ENCODE measurements at regions not wholly inside any gene's neighbourhood (a gene's known extent, or its start where the extent isn't known, plus 50 kb on each side); places are given as distances from the start of the nearest gene placed in this dataset.
A peak's percentile ranks its signal among the peaks of the same experiment; 100 is the strongest.

DNA sequence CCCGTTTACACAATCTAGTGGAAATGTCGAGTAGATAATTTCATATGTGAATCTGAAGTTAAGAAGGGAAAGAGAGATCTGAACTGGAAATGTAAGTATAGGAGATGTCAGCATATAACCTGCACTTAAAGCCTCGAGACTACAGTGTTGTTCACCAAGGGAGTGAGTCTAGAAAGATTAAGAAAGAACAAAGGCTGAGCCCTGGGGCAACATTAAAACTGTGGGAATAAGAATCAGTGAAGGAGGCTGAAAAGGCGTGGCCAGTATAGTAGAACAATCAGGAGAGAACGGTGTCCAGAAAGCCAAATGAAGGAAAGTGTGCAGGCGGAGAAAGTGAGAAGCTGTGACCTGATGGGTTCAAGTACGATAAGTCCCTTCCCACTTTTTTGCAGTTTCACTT lies 118.8 kb upstream of the TENM3 start:
- DNase-seq (ENCODE audit: low read depth), result no peak

DNA sequence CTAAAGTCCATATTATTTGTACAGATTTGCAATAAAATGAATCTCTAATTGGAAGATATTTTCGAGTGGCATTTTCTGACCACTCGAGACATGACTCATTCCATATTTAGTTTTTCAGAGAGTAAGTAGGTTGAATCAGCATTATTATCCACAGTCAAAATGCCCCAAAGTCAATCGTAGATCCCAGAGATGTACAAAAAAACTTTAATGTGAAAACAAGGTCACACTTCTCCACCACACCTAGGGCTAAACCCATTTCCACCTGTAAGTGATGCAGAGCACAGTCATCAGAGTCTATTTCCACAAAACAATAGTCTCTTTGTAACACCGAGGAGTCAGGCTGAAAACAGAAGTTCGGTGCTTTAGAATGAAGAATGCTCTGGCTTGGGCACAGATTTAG lies 117.1 kb upstream of the TENM3 start:
- peak; percentile 62 for DNase-seq (ENCODE audit: low read depth)

DNA sequence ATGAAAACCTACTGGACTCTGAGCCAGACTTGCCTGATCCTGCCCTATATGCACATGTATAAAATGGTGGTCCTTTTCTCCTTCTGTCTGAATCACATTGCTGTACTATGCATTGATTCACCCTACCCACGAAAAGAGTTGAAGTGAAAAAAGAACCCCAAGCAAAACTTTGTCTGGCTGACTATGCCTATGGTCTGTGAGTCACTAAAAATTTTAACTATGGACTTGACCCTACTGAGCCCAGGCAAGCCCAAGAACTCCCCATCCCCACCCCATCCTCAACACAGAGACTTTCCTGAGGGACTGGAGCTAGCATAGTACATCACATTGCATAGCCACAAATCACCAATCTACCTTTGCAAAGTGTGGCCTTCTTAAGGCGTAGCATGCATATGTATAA lies 116.6 kb upstream of the TENM3 start:
- peak; percentile 65 for DNase-seq (ENCODE audit: low read depth)

DNA sequence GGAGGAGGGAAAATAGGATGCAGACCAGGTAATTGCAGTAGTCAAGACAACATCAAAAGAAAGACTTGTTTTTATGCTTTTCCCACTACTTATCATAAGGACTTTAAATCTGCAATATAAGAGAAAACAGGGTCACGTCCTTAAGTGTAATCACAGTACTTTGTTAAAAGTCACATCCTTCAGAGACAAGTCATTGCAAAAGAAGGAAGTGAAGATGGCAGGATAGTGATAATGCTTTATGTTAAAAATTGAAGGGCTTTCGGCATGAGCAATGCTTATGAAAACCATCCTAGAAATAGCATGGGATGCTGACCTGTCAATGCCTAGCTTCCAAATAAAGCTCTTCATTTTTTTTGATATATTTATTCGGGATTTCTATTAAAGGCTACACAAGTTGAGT lies 110.2 kb upstream of the TENM3 start:
- no peak for DNase-seq (ENCODE audit: low read depth)

DNA sequence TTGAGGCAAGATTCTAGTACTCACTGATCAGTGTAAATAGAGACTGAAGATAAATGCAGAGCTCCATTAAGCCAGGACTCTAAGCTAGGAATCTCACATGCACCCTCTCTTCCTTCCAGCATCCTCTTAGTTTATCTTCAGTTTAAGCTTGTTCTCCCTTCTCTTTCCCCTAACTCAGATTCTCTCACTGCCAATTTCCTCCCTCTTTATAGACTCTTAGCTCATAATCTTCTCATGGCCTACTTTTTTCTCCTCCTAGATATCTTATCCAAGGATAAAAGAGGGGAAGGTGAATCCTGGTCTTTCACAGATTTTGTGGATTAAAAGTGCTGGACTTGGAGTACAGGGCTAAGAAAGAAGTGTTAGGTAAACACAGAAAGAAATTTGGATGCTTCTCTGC lies 108.9 kb upstream of the TENM3 start:
- DNase-seq (ENCODE audit: low read depth), result no peak

DNA sequence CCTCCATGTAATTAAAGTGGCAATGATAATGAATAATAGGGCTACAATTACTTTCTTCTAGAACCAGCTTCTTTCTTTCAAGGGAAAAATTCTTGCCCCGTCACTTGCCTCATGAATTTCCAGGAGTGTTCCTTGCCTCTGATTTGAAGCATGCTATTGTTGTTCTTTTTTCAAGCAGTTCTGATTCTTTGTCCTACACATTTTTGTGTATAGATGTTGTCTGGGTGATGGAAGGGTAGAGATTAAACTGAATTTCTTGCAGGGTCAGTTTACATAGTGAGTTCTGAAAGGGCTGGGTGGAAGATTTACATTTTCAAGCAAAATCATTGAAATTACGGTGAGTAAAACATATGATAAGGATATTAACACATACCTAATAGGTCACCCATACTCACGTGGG lies 107.0 kb upstream of the TENM3 start:
- DNase-seq (ENCODE audit: low read depth), result no peak

DNA sequence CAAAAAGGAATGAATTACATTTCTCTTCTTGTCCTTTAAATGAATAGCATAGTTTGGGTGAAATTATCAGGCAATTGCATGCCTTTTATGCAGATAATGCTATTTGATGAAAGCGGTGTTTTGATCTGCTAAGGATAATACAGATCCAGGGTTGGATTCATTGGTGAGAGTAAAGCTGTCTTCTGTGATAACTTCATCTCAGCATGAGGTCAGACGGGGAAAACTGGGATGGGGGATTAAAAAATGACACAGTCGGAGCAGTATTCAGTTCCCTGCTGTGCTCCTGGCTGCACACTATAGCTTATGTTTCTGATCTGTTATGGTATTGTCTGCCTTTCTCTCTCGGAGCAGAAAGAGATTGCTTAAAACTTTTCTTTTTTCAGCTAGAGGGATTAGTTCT lies 105.9 kb upstream of the TENM3 start:
- no peak for DNase-seq (ENCODE audit: low read depth)

DNA sequence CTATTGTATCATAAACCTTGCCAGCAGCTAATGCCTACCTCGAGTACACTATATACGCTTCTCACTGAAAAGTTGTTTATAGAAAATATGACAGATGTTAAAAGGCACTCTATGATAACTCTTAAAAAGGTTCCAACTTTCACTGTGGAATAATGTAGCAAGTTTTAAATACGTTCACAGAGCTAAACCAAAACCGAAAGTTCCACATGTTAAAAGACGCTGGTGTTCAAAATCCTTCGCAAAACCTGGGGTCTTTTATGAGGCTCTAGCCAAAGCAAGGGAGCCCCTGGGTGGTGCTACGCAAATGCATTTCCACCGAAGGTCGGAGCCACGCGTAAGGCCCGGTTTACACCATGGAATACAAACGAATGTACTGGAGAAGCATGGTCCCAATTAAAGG lies 103.7 kb upstream of the TENM3 start:
- peak; percentile 31 for DNase-seq (ENCODE audit: low read depth)

DNA sequence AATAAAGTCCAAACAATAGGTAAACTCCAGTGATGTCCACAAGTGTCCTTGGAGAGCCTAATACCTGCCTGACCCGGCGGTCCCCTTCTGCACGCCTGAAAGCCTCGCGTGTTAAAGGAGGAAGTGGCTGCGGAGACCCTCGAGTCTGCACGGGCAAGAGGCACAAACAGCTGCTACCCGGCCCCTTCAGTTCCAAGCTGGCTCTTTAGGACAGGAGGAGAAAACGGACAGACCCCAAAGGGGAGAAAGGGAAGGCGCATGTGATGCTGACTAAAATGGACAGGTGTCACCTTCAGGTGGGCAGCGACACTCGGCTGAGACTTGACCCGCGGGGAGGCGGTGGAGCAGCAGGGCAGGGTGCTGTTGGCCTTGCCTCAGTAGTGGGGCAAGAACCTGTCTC lies 102.7 kb upstream of the TENM3 start:
- no peak for DNase-seq (ENCODE audit: low read depth)

DNA sequence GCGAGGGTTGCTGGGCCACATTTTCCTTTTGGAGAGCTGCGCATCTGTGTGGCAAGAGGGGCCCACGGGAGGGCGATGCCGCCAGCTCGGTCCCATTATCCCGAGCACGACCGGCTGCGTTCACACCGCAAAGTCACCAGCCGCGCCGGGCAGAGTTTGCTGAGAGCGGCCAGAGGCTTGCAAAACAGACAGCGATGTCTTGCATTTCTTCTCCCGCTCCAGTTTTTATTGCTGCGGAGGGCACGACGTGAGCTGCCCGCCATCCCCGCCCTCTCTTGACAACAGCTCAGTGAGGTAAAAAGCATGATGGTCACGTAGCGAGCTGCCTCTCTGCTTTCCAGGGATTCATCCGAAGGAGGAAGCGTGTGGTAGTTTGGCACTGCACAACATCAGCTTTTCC lies 102.1 kb upstream of the TENM3 start:
- DNase-seq (ENCODE audit: low read depth), result no peak

DNA sequence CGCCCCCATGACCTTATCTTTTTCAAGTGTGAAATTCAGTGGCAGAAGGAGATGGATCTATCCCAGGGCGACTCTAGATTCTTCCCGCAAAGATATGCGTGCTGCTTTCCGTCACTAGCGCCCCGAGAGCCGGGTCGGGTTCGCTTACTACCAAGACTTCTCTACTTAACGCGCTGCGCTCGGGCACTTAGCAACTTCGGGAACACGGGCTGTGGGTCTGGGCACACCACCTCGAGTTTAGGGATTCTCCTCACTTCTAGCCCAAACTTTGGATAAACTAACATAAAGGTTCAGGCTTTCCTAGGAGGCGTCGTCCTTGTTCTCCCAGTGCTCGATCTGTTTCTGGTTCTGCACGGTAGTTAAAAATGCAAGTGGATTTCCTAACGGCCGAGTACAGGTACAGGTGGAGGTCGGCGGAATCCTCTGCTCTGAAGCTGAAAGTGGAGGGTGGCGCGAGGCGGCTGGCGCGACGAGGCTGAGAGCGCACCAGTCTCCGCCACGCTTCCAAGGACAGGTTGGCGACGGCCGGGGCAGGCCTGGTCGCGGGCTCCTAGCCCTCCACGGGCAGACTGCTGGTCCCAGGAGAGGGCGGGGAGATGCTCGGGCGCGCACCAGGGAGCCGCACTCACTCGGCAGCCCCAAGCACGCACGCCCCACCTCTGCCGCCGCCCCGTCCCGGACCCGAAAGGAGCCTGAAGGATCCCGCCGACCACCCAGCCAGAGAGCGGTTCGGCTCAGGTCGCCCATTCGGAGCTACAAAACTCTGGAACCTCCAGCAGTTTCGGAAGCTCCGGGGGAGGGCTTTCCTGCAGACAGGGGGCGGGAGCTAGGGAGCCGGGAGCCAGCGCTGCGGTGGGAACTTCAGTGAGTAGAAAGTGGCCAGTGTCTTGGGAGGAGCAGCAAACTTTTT lies 100.8 kb upstream of the TENM3 start:
- no peak for DNase-seq (ENCODE audit: low read depth)

DNA sequence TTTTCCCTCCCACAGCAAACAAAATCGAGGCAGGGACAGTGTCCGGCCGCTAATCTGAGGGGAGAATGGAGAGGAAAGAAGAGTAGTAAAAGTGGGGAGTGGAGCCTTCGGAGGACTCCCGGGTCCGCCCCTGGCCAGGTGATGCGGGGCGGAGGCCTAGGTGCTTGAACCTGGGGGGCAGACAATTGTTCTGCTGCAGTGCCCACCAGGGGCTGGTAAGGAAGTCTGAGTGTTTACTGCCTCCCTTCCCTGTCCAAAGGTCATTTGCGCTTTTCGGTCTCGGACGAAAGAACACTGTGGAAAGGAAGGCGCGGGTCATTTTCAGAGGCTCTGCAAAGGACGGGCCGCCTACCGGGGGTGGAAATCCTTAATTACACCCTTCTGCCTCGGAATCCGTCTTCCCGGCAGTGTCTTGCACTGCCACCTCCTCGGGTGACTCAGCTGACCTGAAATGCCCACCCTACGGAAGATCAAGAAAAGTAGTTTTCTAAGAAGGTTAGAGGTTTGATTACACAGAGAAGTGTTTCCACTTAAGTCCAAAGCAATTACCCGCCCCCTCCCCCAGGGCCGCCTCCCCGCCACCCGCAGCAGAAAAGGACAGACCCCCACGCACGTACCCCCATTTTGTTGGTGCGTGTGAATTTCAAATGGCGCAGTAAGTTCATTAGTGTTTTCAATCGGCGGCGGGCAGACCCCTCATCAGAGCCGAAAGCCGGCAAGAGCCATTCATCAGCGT lies 99.9 kb upstream of the TENM3 start:
- DNase-seq (ENCODE audit: low read depth), result peak; percentile 57

DNA sequence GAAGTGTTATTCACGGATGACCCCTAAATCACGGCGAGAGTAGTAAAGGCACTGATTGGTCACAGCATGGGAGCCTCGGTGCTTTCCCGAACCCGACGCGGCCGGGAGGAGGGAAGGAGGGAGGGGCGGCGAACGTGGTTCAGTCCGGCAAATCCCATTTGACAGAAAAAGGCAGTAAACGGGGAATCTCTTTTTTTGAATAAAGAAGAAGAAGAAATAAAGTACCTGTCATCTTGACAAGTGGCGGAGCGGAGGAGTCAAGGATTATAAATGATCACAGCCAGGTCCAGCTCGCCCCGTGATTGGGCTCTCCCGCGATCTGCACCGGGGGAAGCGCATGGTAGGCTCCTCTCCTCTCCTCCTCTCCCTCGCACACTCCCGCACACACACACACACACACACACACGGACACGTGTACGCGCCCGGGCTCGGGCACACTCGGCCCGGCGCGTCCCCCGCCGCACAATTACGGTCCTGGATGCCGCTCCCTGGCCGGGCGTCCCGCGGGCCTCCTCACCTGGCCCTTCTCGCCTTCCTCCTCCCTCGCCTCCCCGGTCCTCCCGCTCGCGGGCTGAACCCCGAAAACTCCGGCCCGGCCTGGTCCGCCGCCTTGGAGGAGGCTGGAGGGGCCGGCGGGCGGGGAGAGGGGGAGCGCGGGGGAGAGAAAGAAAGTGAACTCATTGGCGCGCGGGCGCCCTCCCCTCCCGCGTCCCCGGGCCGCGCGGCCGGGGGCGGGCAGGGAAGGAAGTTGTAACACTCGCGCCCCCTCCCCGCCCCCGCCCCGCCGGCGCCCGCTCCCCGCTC lies 99.2 kb upstream of the TENM3 start:
- DNase-seq (ENCODE audit: low read depth), result peak; percentile 80

DNA sequence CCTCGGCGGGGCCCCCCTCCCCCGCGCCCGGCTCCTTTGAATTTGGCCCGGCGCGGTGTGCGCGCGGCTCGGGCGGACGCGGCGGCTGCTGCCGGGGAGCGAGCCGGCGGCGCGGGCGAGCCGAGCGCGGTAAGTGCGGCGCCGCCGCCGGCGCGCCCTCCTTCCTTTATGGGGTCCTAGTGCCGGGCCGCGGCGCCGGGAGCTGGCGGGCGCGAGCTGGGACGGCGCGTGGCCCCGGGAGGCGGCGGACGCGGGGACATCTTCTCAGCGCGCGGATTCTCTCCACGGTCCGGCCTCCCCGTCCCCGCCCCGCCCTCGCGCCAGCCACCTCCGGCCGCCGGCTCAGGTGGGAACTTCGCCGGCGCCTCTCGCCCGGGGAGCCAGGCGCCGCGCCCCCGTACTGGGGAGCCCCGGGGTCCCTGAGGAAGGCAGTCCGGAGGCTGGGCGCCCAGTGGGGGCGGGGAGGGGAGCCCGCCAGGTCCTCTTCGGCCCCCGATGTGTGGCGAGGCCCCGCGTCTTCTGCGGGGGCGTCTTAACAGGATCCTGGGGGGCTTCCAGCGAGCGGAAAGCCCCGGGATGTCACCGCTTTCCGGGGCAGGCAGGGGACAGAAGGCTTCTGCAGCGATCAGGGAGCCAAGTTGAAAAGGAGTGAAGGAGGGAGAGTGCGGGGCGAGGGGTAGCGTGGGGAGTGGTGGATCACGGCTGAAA lies 98.4 kb upstream of the TENM3 start:
- DNase-seq (ENCODE audit: low read depth), result peak; percentile 42

DNA sequence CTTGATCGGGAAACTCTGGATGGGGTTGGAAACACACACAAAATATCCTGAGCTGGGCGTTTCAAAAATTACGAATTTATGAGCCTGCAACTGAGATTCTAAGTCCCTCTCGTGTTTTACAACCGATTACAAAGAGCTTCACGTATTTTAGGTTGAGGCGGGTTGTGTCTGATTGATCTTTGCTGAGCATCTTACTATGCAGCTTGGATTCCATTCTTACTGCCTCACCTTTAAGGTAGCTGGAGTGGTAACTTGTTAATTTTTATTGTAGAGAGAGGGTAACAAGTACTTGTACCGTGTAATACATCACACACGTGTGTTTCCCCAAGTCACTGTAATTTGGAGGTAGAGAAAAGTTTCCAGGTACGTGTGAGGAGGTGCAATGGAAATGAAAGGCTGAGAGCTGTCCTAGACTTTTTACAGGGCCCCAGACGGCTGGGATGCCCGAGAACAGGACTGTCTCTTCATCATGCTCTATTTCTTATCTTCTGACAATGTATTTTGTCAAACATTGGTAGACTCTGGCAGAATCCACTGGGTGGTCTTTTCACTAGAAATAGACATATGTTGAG lies 97.8 kb upstream of the TENM3 start:
- no peak for DNase-seq (ENCODE audit: low read depth)

DNA sequence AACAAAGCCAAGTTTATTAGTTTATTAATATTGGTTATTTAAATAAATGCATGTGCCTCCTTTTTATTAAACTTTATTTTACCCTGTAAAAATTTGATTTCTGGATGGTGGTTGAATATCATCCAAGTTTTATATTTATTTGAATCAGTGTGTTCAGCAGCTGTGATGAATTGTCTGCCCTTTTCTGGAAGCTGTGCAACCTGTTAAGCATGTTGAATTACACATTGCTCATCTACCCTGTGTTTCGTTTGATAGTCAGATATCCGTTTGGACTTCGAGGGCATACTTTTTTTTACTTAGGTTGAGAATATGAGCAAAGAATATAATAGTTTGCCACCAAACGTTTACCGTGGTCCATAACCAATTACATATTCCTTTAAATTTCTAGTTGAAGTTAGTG lies 95.8 kb upstream of the TENM3 start:
- DNase-seq (ENCODE audit: low read depth), result no peak

DNA sequence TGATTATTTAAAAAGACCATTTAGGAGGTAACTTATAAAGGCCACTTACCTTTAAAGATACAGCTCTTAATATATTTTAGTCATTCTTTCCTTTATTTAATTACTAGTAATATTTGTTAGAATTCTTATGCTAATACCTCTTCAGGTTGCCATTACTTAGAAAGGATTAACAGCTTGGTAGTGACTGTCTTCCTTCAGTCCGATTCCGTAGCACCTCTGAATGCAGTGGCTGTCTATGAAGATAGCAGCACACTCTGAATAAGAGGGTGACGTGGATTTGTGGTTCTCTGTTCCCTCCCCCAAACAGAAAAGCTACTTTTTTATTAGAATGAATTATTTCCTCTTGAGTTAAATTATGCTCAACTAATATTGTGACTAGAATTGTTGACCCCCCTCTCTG lies 92.6 kb upstream of the TENM3 start:
- no peak for DNase-seq (ENCODE audit: low read depth)

DNA sequence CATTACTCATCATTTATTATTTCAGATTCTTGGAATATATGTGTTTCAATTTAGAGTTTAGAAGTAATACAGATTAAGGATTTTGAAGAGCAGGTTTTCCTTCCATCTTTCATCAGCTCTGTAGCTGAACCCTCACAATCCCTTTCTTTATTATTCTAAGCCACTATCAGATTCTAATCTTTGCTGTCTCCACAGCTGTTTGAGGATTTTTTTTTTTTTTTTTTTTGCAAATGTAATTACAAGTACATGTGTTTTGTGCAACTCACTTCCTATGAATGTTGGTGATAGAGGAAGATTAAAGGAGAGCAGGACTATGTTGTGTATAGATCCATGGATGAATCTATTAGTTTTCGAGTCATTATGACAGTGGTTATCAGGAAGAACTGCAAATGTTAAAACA lies 87.4 kb upstream of the TENM3 start:
- no peak for DNase-seq (ENCODE audit: low read depth)

DNA sequence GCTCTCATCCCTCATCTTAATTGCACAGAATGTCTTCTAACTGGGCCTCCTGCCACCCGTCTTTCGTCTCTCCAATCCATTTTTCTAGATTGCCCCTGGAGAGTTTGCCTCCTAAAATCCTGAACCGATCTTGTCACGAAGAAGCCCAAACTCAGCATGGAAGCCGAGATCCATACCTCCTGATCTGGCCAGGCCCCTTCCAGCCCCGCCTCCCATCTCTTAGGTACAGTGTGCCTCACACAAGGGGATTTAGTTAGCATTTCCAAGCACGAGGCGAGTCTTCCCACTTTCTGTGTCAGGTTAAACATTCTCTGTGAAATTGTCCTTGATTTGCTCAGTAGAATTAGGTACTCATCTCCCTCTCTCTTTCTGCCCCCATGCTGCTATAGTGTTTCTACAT lies 80.0 kb upstream of the TENM3 start:
- DNase-seq (ENCODE audit: low read depth), result no peak

DNA sequence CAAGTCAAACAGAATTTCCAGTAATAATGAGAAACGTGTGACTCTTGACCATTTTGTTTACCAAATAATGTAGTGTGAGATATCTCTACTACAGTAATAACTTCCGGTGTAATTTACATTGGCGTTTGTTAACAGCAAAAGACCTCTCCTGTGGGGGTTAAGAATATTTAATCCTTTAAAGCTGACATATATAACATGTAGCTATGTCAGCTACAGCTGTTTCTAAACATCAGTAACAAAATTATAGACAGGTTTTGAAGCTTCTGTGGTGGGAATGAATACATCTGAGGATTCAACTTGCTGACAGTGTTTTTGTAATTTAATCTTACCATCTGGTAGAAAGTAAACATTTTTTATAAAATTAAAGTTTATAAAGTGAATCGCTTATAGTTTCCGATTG lies 73.6 kb upstream of the TENM3 start:
- DNase-seq (ENCODE audit: low read depth), result no peak

DNA sequence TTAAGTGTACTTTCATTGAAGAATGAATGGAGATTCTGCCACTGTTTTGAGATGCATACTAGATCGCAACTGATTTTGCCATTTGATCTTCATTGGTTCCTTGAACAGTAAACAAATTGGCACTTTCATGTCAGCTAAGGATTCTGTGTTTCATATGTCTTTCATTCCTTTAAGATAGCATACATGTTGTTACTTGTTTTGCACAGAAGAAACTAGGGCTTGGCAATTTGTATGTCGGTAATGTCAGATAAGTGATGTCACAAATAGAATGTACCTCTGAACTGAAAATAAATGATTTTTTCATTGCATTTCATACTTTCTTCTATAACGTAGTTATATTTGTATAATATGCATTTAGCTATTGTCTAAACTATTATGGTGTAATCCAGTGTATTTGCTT lies 73.2 kb upstream of the TENM3 start:
- DNase-seq (ENCODE audit: low read depth), result no peak
